Stomach (tissue), 8 donors: ENCODE measurements at regions not wholly inside any gene's neighbourhood (a gene's known extent, or its start where the extent isn't known, plus 50 kb on each side); places are given as distances from the start of the nearest gene placed in this dataset.

Experiments used
- DNase-seq, 2 donors: peaks; one replicate each; pipeline versions ENCODE4 v3.0.0 to v3.0.0-alpha.2; 2013 to 2019
- H3K27ac ChIP-seq, 5 donors: fragments of 200-600 bp in 4 of 5; sonication (generic) in 4 of 5; one replicate each; pipeline ENCODE4 v1.5.1; 2013 to 2019; ENCODE audit warnings: mild to moderate bottlenecking in 1 of 5, moderate library complexity in 1 of 5
- H3K27me3 ChIP-seq, 3 donors: fragments of 200-600 bp; sonication (generic); one replicate each; pipeline ENCODE4 v1.5.1; 2017 to 2019; ENCODE audit warnings: mixed run types in 1 of 3
- H3K36me3 ChIP-seq, 4 donors: fragments of 200-600 bp; sonication (generic); 1 replicate in 3 of 4; 2 replicates in 1 of 4; pipeline ENCODE4 v1.5.1; 2016 to 2019
- H3K4me1 ChIP-seq, 4 donors: fragments of 200-600 bp; sonication (generic); one replicate each; pipeline ENCODE4 v1.5.1; 2016 to 2019
- H3K4me3 ChIP-seq, 4 donors: fragments of 200-600 bp; sonication (generic) in 3 of 4; one replicate each; pipeline ENCODE4 v1.5.1; 2016 to 2019; ENCODE audit warnings: mild to moderate bottlenecking in 1 of 4
- H3K9me3 ChIP-seq, 4 donors: fragments of 200-600 bp; sonication (generic); one replicate each; pipeline ENCODE4 v1.5.1; 2016 to 2019
- EP300 ChIP-seq: sonication (generic); formaldehyde crosslinking; IDR thresholded peaks from one replicate; pipeline ENCODE4 v1.6.1; 2017; ENCODE audit warnings: antibody characterized with exemption
- POLR2A ChIP-seq, 4 donors: fragments of 450-650 bp; IDR thresholded peaks; one replicate each; pipeline ENCODE4 v1.6.1; 2016; ENCODE audit warnings: antibody characterized with exemption in 4 of 4, control low read depth in 2 of 4, mild to moderate bottlenecking in 1 of 4, moderate library complexity in 1 of 4
- POLR2AphosphoS5 ChIP-seq, 3 donors: sonication (generic); formaldehyde crosslinking; IDR thresholded peaks; one replicate each; pipeline ENCODE4 v1.6.1; 2016; ENCODE audit warnings: antibody characterized with exemption in 3 of 3
- WGBS, 5 donors: extraction: QIAGEN DNeasy Blood & Tissue Kit in 3 of 5; methylation state at CpG; one replicate each; pipeline versions ENCODE4 v1.1.5 to v1.1.7; 2013 to 2018; 5-methylcytosine and 5-hydroxymethylcytosine counted together
- intact Hi-C: fragments of 100-400 bp; cut with DNase I; formaldehyde crosslinking; loops from one replicate; pipeline ENCODE4 v1.15.1; 2023; ENCODE audit warnings: low total_unique reads
- TF ChIP-seq, protein P1 (sequence below), 7 experiments: fragments of 450-650 bp in 4 of 7; fragments of 200-600 bp in 3 of 7; sonication (generic) in 3 of 7; IDR thresholded peaks; one replicate each; pipeline ENCODE4 v1.5.1; 2016 to 2019; ENCODE audit warnings: antibody characterized with exemption in 7 of 7, control low read depth in 2 of 7, mild to moderate bottlenecking in 1 of 7
- donor health status: healthy with polysubstance abuse.
- donor health status: Bipolar disorder and iron deficiency.
- donor health status: healthy.

DNA sequence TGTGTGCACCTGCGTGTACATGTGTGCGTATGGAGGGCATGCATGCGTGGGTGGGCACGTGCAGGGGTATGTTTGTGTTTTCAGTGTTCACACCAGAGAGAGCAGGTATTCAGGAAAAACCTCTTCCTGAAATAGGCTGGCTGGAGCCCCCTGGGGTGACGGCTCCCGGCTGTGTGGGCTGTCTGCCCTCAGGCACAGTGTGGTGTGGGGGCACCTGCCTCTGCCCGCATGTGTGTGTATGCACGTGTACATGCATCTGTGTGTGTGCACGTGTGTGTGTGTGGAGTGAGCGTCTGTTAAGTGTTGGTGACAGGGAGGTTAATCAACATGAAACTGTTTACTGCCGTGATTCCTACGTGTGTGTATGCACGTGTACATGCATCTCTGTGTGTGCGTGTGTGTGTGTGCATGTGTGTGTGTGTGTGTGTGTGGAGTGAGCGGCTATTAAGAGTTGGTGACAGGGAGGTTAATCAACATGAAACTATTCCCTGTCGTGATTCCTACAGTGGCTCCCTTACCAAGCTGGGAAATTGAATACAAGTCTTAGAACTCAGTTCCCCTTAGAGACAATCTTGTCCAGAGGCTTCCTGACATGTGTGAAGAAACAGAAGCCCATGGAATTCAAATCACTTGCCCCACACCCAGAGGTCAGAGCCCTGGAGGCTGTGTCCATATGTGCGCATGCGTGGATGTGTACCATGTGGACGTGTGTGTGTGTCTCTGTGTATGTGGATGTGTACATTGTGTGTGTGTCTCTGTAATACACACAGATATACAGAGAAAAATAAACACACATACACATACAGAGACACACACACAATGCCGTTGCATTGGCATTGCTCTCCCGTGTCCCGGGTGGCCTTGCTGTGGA, 372.4 kb upstream of the IRX4 start:
- 80 to 83% (median 82%) methylated on average over 20 to 22 of the region's 22 CpGs for WGBS, 5 donors
- Histone ChIP-seq H3K9me3 (no peaks in the 10 kb centered on the region), H3K36me3 (no peaks in the 10 kb centered on the region), H3K27me3 (peaks cover 0 to 20% (median 3%) of the 10 kb centered on the region in 3 donors), H3K27ac (no peak overlapping the region), H3K4me1 (no peaks in the 10 kb centered on the region), H3K4me3 (no peak overlapping the region)
- no peak for TF ChIP-seq POLR2AphosphoS5 (IDR thresholded peaks at IDR 0.05)
- TF ChIP-seq, protein P1, sequence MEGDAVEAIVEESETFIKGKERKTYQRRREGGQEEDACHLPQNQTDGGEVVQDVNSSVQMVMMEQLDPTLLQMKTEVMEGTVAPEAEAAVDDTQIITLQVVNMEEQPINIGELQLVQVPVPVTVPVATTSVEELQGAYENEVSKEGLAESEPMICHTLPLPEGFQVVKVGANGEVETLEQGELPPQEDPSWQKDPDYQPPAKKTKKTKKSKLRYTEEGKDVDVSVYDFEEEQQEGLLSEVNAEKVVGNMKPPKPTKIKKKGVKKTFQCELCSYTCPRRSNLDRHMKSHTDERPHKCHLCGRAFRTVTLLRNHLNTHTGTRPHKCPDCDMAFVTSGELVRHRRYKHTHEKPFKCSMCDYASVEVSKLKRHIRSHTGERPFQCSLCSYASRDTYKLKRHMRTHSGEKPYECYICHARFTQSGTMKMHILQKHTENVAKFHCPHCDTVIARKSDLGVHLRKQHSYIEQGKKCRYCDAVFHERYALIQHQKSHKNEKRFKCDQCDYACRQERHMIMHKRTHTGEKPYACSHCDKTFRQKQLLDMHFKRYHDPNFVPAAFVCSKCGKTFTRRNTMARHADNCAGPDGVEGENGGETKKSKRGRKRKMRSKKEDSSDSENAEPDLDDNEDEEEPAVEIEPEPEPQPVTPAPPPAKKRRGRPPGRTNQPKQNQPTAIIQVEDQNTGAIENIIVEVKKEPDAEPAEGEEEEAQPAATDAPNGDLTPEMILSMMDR (IDR thresholded peaks at IDR 0.05) = no peak
- TF ChIP-seq POLR2A (IDR thresholded peaks at IDR 0.05) = no peak
- TF ChIP-seq EP300 = no peak
- DNase-seq = no peak
- intact Hi-C loops = no loop called here

GRCh38 chr5:2254406-2254805, 371.7 kb upstream of the IRX4 start:
- no peak for TF ChIP-seq POLR2AphosphoS5 (IDR thresholded peaks at IDR 0.05)
- TF ChIP-seq POLR2A (IDR thresholded peaks at IDR 0.05) = no peak
- TF ChIP-seq EP300 = no peak
- TF ChIP-seq, protein P1 (IDR thresholded peaks at IDR 0.05) = no peak
- H3K27me3 ChIP-seq = peaks cover 0 to 20% (median 3%) of the 10 kb centered on the region in 3 donors
- no peaks in the 10 kb centered on the region for H3K9me3 ChIP-seq
- 20 to 32% (median 26%) methylated on average over 3 of the region's 3 CpGs for WGBS, 5 donors
- H3K4me1 ChIP-seq = no peaks in the 10 kb centered on the region
- H3K27ac ChIP-seq = no peak overlapping the region
- no peaks in the 10 kb centered on the region for H3K36me3 ChIP-seq
- intact Hi-C loops = no loop called here
- no peak for DNase-seq
- H3K4me3 ChIP-seq = no peak overlapping the region

DNA sequence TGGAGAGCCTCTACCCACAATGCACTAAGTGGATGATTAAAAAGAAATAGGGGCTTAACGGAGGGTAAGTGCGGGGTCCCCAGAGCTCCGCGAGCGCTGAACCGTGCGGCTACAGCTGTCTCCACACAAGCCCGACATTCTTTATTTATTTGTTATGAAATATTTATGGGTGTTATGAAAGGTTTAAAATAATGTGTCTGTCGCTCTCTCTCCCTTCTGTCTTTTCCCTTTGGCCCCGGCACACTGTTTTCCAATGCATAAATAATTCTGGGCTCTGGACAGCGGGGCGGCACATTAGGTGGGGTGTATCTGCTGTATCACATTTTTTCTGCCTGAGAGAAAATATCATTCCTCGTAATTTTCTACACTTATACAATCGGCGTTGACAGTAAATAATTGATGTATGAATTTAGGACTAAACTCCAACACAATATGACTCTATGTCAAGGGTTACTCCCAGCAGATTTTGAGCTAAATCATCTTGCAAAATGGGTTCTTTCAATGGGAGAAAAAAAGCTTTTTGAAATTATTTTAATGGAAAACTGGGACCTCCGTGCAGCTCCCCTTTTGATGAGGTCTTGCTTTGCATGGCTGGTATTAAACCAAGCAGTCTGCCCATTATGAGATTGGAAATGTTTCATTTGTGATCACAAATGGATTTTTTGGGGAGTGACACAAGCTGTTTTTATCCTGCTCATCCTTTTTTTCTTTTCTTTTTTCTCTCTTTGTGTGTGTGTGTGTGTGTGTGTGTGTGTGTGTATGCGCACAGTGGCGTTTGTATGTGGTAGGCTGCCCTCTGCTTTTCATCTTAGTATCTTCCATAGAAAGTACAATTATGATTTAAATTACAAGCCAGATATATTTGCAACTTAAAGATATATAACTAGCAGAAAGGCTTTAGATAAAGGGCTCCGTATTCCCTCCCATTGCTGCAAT, 370.6 kb upstream of the IRX4 start:
- H3K27ac ChIP-seq = no peak overlapping the region
- H3K4me3 ChIP-seq = no peak overlapping the region
- DNase-seq = no peak
- no peaks in the 10 kb centered on the region for H3K4me1 ChIP-seq
- H3K36me3 ChIP-seq = no peaks in the 10 kb centered on the region
- no peak for TF ChIP-seq EP300
- no peak for TF ChIP-seq POLR2AphosphoS5 (IDR thresholded peaks at IDR 0.05)
- no peak for TF ChIP-seq POLR2A (IDR thresholded peaks at IDR 0.05)
- TF ChIP-seq, protein P1 (IDR thresholded peaks at IDR 0.05) = no peak
- peaks cover 0 to 20% (median 3%) of the 10 kb centered on the region in 3 donors for H3K27me3 ChIP-seq
- WGBS, 5 donors = 69 to 82% (median 79%) methylated on average over 19 of the region's 19 CpGs
- no peaks in the 10 kb centered on the region for H3K9me3 ChIP-seq
- intact Hi-C loops = no loop called here

- H3K27ac ChIP-seq = no peak overlapping the region
- peaks cover 0 to 6% (median 0%) of the 10 kb centered on the region in 4 donors for H3K9me3 ChIP-seq
- H3K4me3 ChIP-seq = no peak overlapping the region
- WGBS, 5 donors = 77 to 82% (median 82%) methylated on average over 5 to 10 of the region's 10 CpGs
- intact Hi-C loops = no loop called here
- no peak for DNase-seq
- H3K27me3 ChIP-seq = peaks cover 0 to 19% (median 3%) of the 10 kb centered on the region in 3 donors
- H3K36me3 ChIP-seq = no peaks in the 10 kb centered on the region
- no peak for TF ChIP-seq POLR2AphosphoS5 (IDR thresholded peaks at IDR 0.05)
- TF ChIP-seq, protein P1 (IDR thresholded peaks at IDR 0.05) = no peak
- no peak for TF ChIP-seq POLR2A (IDR thresholded peaks at IDR 0.05)
- no peak for TF ChIP-seq EP300
- no peaks in the 10 kb centered on the region for H3K4me1 ChIP-seq
These were observed 369.0 kb upstream of the IRX4 start for GRCh38 chr5:2251751-2252150.
